HCT116 (cell line): ENCODE measurements at regions not wholly inside any gene's neighbourhood (a gene's known extent, or its start where the extent isn't known, plus 50 kb on each side); places are given as distances from the start of the nearest gene placed in this dataset.

Source experiments
- CTCF ChIP-seq, 3 experiments: fragments of 200-600 bp in 1 of 3; sonication (generic) in 1 of 3; IDR thresholded peaks in 2 of 3; conservative IDR thresholded peaks in 1 of 3; 2 replicates each; pipeline ENCODE4 v1.5.1; 2012 to 2017; ENCODE audit warnings: low read depth in 2 of 3, low read length in 2 of 3, antibody characterized with exemption in 1 of 3, borderline replicate concordance in 1 of 3, control low read depth in 1 of 3, mild to moderate bottlenecking in 1 of 3, mixed read lengths in 1 of 3, mixed run types in 1 of 3, moderate library complexity in 1 of 3; ENCODE audit not compliant: insufficient read depth in 1 of 3
- EGR1 ChIP-seq: IDR thresholded peaks from 2 replicates; pipeline ENCODE4 v1.6.1; 2012; ENCODE audit warnings: low read depth
- EZH2 ChIP-seq: fragments of 200-600 bp; sonication (generic); IDR thresholded peaks from 2 replicates; pipeline ENCODE4 v1.6.1; 2017; ENCODE audit warnings: antibody characterized with exemption, mixed run types
- MAX ChIP-seq: IDR thresholded peaks from 2 replicates; pipeline ENCODE4 v1.6.1; 2012
- POLR2A ChIP-seq: IDR thresholded peaks from 2 replicates; pipeline ENCODE4 v1.7.0; 2011; ENCODE audit warnings: borderline replicate concordance; ENCODE audit not compliant: insufficient read depth, insufficient read length; ENCODE audit errors: extremely low read depth
- POLR2AphosphoS5 ChIP-seq: IDR thresholded peaks from 2 replicates; pipeline ENCODE4 v1.6.1; 2011; ENCODE audit warnings: mild to moderate bottlenecking, low read depth, low read length, moderate library complexity
- RAD21 ChIP-seq: IDR thresholded peaks from 2 replicates; pipeline ENCODE4 v1.6.1; 2012; ENCODE audit warnings: low read depth, mild to moderate bottlenecking
- REST ChIP-seq: IDR thresholded peaks from 2 replicates; pipeline ENCODE4 v1.6.1; 2012; ENCODE audit warnings: low read depth
- SP1 ChIP-seq: IDR thresholded peaks from 2 replicates; pipeline ENCODE4 v1.6.1; 2012; ENCODE audit warnings: low read depth
- TCF7L2 ChIP-seq: IDR thresholded peaks from 2 replicates; pipeline ENCODE4 v1.7.0; 2011; ENCODE audit warnings: borderline replicate concordance, inconsistent platforms; ENCODE audit not compliant: insufficient read depth, insufficient read length; ENCODE audit errors: extremely low read depth

- TF ChIP-seq CTCF (IDR thresholded peaks at IDR 0.05 in 2 of 3, conservative IDR thresholded peaks at IDR 0.05 in 1 of 3; ENCODE audit: borderline replicate concordance in 1 of 3, insufficient read depth in 1 of 3, low read depth in 2 of 3, low read length in 2 of 3) = no peak
- no peak for TF ChIP-seq POLR2A
- TF ChIP-seq SP1 = no peak
- TF ChIP-seq POLR2AphosphoS5 = no peak
- no peak for TF ChIP-seq EZH2
- TF ChIP-seq MAX = no peak
- TF ChIP-seq EGR1 = no peak
- TF ChIP-seq REST = no peak
- no peak for TF ChIP-seq TCF7L2
- TF ChIP-seq RAD21 = no peak
Observed at GRCh38 chr19:34051255-34051654, 121.0 kb upstream of the LSM14A start.
